ENCODE measurements at regions not wholly inside any gene's neighbourhood (a gene's known extent, or its start where the extent isn't known, plus 50 kb on each side); places are given as distances from the start of the nearest gene placed in this dataset.

GRCh38 chr7:42345478-42346299 lies 108.7 kb upstream of the GLI3 start:
- Histone ChIP-seq H3K18ac (ENCODE audit: low read length) (no peak overlapping the region), H3K56ac (ENCODE audit: low read length) (no peak overlapping the region), H3K4me3 (ENCODE audit: low read length) (no peak overlapping the region), H3K27me3 (ENCODE audit: insufficient read depth, low read length, poor library complexity) (no peaks in the 10 kb centered on the region), H4K5ac (ENCODE audit: low read length) (no peak overlapping the region), H3K4me2 (ENCODE audit: low read length) (no peak overlapping the region), H3K4ac (ENCODE audit: low read depth, low read length) (no peak overlapping the region), H3K79me1 (ENCODE audit: low read length) (no peaks in the 10 kb centered on the region), H3K36me3 (ENCODE audit: control insufficient read depth, insufficient read depth, low read length) (no peaks in the 10 kb centered on the region), H4K8ac (ENCODE audit: low read depth, low read length) (no peak overlapping the region), H3K27ac (ENCODE audit: low read depth, low read length) (no peak overlapping the region), H2BK5ac (ENCODE audit: low read length) (no peak overlapping the region), H3K23ac (ENCODE audit: low read length) (no peak overlapping the region), H2BK15ac (replicated peaks; ENCODE audit: low read depth) (no peak overlapping the region), H3K79me2 (ENCODE audit: control insufficient read depth, insufficient read depth, low read length) (no peaks in the 10 kb centered on the region), H3K9ac (ENCODE audit: low read length) (no peak overlapping the region), H3K4me1 (ENCODE audit: control insufficient read depth, low read depth, low read length) (no peaks in the 10 kb centered on the region), H2AK5ac (ENCODE audit: low read length) (no peak overlapping the region), H2BK120ac (ENCODE audit: low read depth, low read length) (no peak overlapping the region)
- DNase-seq: no peak
- no CpG with 5 or more reads among the region's 1 CpG for WGBS (ENCODE audit: extremely low coverage, insufficient coverage, low lambda C conversion rate)

- Histone ChIP-seq H3K56ac (ENCODE audit: low read length) (no peak overlapping the region), H3K4ac (ENCODE audit: low read depth, low read length) (no peak overlapping the region), H3K27ac (ENCODE audit: low read depth, low read length) (no peak overlapping the region), H2BK120ac (ENCODE audit: low read depth, low read length) (no peak overlapping the region), H3K79me2 (ENCODE audit: control insufficient read depth, insufficient read depth, low read length) (no peaks in the 10 kb centered on the region), H3K23ac (ENCODE audit: low read length) (no peak overlapping the region), H2BK15ac (replicated peaks; ENCODE audit: low read depth) (no peak overlapping the region), H4K5ac (ENCODE audit: low read length) (no peak overlapping the region), H3K36me3 (ENCODE audit: control insufficient read depth, insufficient read depth, low read length) (no peaks in the 10 kb centered on the region), H3K27me3 (ENCODE audit: insufficient read depth, low read length, poor library complexity) (no peaks in the 10 kb centered on the region), H3K18ac (ENCODE audit: low read length) (no peak overlapping the region), H3K79me1 (ENCODE audit: low read length) (no peaks in the 10 kb centered on the region), H3K4me1 (ENCODE audit: control insufficient read depth, low read depth, low read length) (no peaks in the 10 kb centered on the region), H3K9ac (ENCODE audit: low read length) (no peak overlapping the region), H3K4me2 (ENCODE audit: low read length) (no peak overlapping the region), H2BK5ac (ENCODE audit: low read length) (no peak overlapping the region), H3K4me3 (ENCODE audit: low read length) (no peak overlapping the region), H2AK5ac (ENCODE audit: low read length) (no peak overlapping the region), H4K8ac (ENCODE audit: low read depth, low read length) (no peak overlapping the region)
- no CpG with 5 or more reads among the region's 3 CpGs for WGBS (ENCODE audit: extremely low coverage, insufficient coverage, low lambda C conversion rate)
- DNase-seq: no peak
These were observed 107.3 kb upstream of the GLI3 start for GRCh38 chr7:42344198-42344755.

GRCh38 chr7:42342381-42342780 lies 105.4 kb upstream of the GLI3 start:
- Histone ChIP-seq H3K4me1 (ENCODE audit: control insufficient read depth, low read depth, low read length) (no peaks in the 10 kb centered on the region), H3K36me3 (ENCODE audit: control insufficient read depth, insufficient read depth, low read length) (no peaks in the 10 kb centered on the region), H3K27me3 (ENCODE audit: insufficient read depth, low read length, poor library complexity) (no peaks in the 10 kb centered on the region), H2BK5ac (ENCODE audit: low read length) (no peak overlapping the region), H3K4me3 (ENCODE audit: low read length) (no peak overlapping the region), H3K27ac (ENCODE audit: low read depth, low read length) (no peak overlapping the region), H3K9ac (ENCODE audit: low read length) (no peak overlapping the region), H3K4me2 (ENCODE audit: low read length) (no peak overlapping the region), H3K79me2 (ENCODE audit: control insufficient read depth, insufficient read depth, low read length) (no peaks in the 10 kb centered on the region), H3K18ac (ENCODE audit: low read length) (no peak overlapping the region), H3K56ac (ENCODE audit: low read length) (no peak overlapping the region), H3K79me1 (ENCODE audit: low read length) (no peaks in the 10 kb centered on the region), H2BK15ac (replicated peaks; ENCODE audit: low read depth) (no peak overlapping the region), H3K4ac (ENCODE audit: low read depth, low read length) (no peak overlapping the region), H4K8ac (ENCODE audit: low read depth, low read length) (no peak overlapping the region), H3K23ac (ENCODE audit: low read length) (no peak overlapping the region), H2AK5ac (ENCODE audit: low read length) (no peak overlapping the region), H4K5ac (ENCODE audit: low read length) (no peak overlapping the region), H2BK120ac (ENCODE audit: low read depth, low read length) (no peak overlapping the region)
- DNase-seq: no peak
- WGBS (ENCODE audit: extremely low coverage, insufficient coverage, low lambda C conversion rate): no CpG with 5 or more reads among the region's 3 CpGs

DNA sequence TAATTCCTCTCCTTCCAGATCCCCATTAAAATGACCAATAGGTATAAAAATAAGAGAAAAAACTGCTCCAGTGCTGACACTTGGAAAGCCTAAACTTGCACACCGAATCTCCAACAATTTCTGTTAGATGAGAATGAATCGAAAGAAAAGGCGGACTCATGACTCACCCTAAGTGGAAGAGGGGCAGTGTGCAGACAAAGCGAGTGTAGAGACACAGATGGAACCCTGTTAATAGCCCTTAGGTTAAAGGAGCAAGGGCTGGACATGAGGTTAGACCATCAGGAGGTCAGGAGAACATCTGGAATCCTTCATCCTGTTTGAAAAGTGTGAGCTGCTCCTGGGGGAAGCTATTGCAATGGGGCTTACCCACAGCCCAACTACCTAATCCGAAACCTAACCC lies 103.4 kb upstream of the GLI3 start:
- Histone ChIP-seq H3K36me3 (ENCODE audit: control insufficient read depth, insufficient read depth, low read length) (no peaks in the 10 kb centered on the region), H3K4ac (ENCODE audit: low read depth, low read length) (no peak overlapping the region), H3K4me2 (ENCODE audit: low read length) (no peak overlapping the region), H3K27me3 (ENCODE audit: insufficient read depth, low read length, poor library complexity) (no peaks in the 10 kb centered on the region), H3K79me2 (ENCODE audit: control insufficient read depth, insufficient read depth, low read length) (no peaks in the 10 kb centered on the region), H3K23ac (ENCODE audit: low read length) (no peak overlapping the region), H3K18ac (ENCODE audit: low read length) (no peak overlapping the region), H3K27ac (ENCODE audit: low read depth, low read length) (no peak overlapping the region), H3K4me1 (ENCODE audit: control insufficient read depth, low read depth, low read length) (no peaks in the 10 kb centered on the region), H2BK15ac (replicated peaks; ENCODE audit: low read depth) (no peak overlapping the region), H3K79me1 (ENCODE audit: low read length) (no peaks in the 10 kb centered on the region), H4K5ac (ENCODE audit: low read length) (no peak overlapping the region), H3K56ac (ENCODE audit: low read length) (no peak overlapping the region), H3K4me3 (ENCODE audit: low read length) (no peak overlapping the region), H3K9ac (ENCODE audit: low read length) (no peak overlapping the region), H2BK120ac (ENCODE audit: low read depth, low read length) (no peak overlapping the region), H4K8ac (ENCODE audit: low read depth, low read length) (no peak overlapping the region), H2BK5ac (ENCODE audit: low read length) (no peak overlapping the region), H2AK5ac (ENCODE audit: low read length) (no peak overlapping the region)
- no CpG with 5 or more reads among the region's 5 CpGs for WGBS (ENCODE audit: extremely low coverage, insufficient coverage, low lambda C conversion rate)
- no peak for DNase-seq

DNA sequence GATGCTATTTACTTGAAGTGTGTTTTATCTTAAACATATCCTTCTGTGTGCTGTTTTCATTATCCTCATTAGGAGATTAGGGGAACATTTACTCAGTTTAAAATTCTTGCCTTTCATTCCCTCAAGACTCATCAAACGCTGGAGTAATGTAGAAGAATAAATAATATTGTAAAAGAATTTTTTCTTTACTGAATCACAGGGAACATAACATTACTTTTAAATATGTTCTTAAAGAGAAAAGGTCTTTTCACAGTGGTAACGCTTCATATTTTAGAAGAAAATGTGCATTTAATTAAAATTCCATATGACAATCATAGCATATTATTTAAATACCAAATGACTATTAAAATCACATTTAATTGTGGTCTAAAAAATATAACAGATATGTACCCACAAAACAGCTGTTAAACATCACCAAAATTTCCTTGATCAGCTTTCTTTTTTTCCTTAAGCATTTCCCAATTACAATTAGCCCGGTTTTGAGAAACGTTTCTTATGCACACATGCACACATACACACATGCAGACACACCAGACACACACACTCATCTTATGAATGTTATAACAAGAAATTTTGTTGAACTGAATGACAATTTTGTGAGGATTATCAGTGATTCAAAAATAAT lies 102.0 kb upstream of the GLI3 start:
- Histone ChIP-seq H3K27me3 (ENCODE audit: insufficient read depth, low read length, poor library complexity) (no peaks in the 10 kb centered on the region), H3K56ac (ENCODE audit: low read length) (no peak overlapping the region), H2BK15ac (replicated peaks; ENCODE audit: low read depth) (no peak overlapping the region), H3K4me2 (ENCODE audit: low read length) (no peak overlapping the region), H3K4me1 (ENCODE audit: control insufficient read depth, low read depth, low read length) (no peaks in the 10 kb centered on the region), H3K4me3 (ENCODE audit: low read length) (no peak overlapping the region), H3K79me2 (ENCODE audit: control insufficient read depth, insufficient read depth, low read length) (no peaks in the 10 kb centered on the region), H3K4ac (ENCODE audit: low read depth, low read length) (no peak overlapping the region), H4K8ac (ENCODE audit: low read depth, low read length) (no peak overlapping the region), H3K27ac (ENCODE audit: low read depth, low read length) (no peak overlapping the region), H3K79me1 (ENCODE audit: low read length) (no peaks in the 10 kb centered on the region), H2AK5ac (ENCODE audit: low read length) (no peak overlapping the region), H3K23ac (ENCODE audit: low read length) (no peak overlapping the region), H3K18ac (ENCODE audit: low read length) (no peak overlapping the region), H3K9ac (ENCODE audit: low read length) (no peak overlapping the region), H2BK120ac (ENCODE audit: low read depth, low read length) (no peak overlapping the region), H4K5ac (ENCODE audit: low read length) (no peak overlapping the region), H2BK5ac (ENCODE audit: low read length) (no peak overlapping the region), H3K36me3 (ENCODE audit: control insufficient read depth, insufficient read depth, low read length) (no peaks in the 10 kb centered on the region)
- DNase-seq: no peak
- no CpG with 5 or more reads among the region's 4 CpGs for WGBS (ENCODE audit: extremely low coverage, insufficient coverage, low lambda C conversion rate)

Measured in mesendoderm (in vitro differentiated cells).